ENCODE measurements at regions not wholly inside any gene's neighbourhood (a gene's known extent, or its start where the extent isn't known, plus 50 kb on each side); places are given as distances from the start of the nearest gene placed in this dataset.

DNA sequence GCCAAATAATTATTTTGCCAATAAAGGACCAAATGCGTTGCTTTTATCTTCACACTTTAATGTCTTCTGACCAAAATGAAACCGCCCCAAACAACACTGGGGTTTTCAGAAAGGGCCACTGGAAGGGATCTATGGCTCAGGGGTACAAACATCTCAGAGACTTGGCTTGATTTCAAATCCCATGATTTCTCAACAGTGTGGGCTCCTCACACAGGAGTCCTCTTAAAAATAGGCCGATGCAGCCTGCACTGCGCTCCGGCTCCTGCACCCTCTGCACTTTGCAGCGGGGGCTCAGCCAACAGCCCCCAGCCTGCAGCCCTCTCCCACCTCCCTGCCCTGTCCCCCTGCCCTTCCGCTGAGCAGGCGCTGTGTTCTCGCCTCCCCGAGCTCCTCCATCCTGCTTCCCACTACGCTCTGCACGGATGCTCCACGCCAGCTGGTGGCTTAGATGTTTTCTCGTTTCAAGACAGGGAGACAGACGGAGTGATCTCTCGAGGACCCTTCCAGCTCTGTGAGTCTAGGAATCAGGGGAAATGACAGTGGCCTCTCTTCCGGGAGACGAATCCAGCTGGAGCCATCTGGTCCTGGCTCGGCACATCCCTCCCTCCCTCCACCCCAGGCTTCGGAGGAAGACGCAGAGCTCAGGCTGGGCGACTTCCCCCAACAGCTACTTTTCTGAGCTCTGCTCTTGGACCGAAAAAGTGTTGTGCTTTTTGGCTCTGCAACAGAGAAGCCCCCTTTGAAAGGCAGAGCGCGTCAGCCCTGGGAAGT is 71.4 kb downstream of the KCNF1 start:
- TF ChIP-seq POLR2A (IDR thresholded peaks at IDR 0.05; ENCODE audit: low read depth, low read length) (no peak), POLR2AphosphoS5 (IDR thresholded peaks at IDR 0.05; ENCODE audit: low read depth, low read length) (no peak), TAF1 (IDR thresholded peaks at IDR 0.05; ENCODE audit: low read depth, low read length) (no peak), POU2F2 (IDR thresholded peaks at IDR 0.05; ENCODE audit: low read depth, low read length) (no peak), PAX5 (IDR thresholded peaks at IDR 0.05; ENCODE audit: insufficient read depth, low read length, severe bottlenecking) (no peak)
